Anterior cingulate cortex (tissue), 58 donors: ENCODE measurements at regions not wholly inside any gene's neighbourhood (a gene's known extent, or its start where the extent isn't known, plus 50 kb on each side); places are given as distances from the start of the nearest gene placed in this dataset.
"Not testable (repeated sequence)": the region's sequence is repeated elsewhere in the genome, so short reads cannot be mapped to it uniquely, and the experiment has no call there.

Source experiments
- DNase-seq, 58 donors: peaks; one replicate each; lab custom pipeline; 2025; lab: John Stamatoyannopoulos, UW

GRCh38 chr15:31635715-31636114, 309.1 kb downstream of the KLF13 start:
- DNase-seq, result not testable (repeated sequence)

- DNase-seq, result not testable (repeated sequence)
Observed at GRCh38 chr15:31636911-31637310, 310.3 kb downstream of the KLF13 start.

GRCh38 chr15:31643955-31644354, 317.3 kb downstream of the KLF13 start:
- DNase-seq, result not testable (repeated sequence)

GRCh38 chr15:31644761-31645160, 318.1 kb downstream of the KLF13 start:
- DNase-seq, result not testable (repeated sequence)

- not testable (repeated sequence) for DNase-seq
Observed at GRCh38 chr15:31647337-31647826, 320.7 kb downstream of the KLF13 start.

GRCh38 chr15:31649634-31650033, 323.0 kb downstream of the KLF13 start:
- not testable (repeated sequence) for DNase-seq

- not testable (repeated sequence) for DNase-seq
Observed at GRCh38 chr15:31650055-31650701, 323.5 kb downstream of the KLF13 start.

GRCh38 chr15:31656915-31657314, 330.3 kb downstream of the KLF13 start:
- DNase-seq, result not testable (repeated sequence)

GRCh38 chr15:31660816-31661215, 334.2 kb downstream of the KLF13 start:
- no peak for DNase-seq

GRCh38 chr15:31665732-31666131, 339.1 kb downstream of the KLF13 start:
- not testable (repeated sequence) for DNase-seq

- not testable (repeated sequence) for DNase-seq
Observed at GRCh38 chr15:31669158-31669908, 342.7 kb downstream of the KLF13 start.

GRCh38 chr15:31673263-31673662, 346.6 kb downstream of the KLF13 start:
- DNase-seq, result not testable (repeated sequence)

GRCh38 chr15:31681529-31682259, 348.6 kb upstream of the CHRNA7 start:
- not testable (repeated sequence) for DNase-seq

- DNase-seq, result not testable (repeated sequence)
Observed at GRCh38 chr15:31687088-31687487, 343.2 kb upstream of the CHRNA7 start.

- DNase-seq, result not testable (repeated sequence)
Observed at GRCh38 chr15:31696509-31696908, 333.8 kb upstream of the CHRNA7 start.

GRCh38 chr15:31705076-31705678, 325.1 kb upstream of the CHRNA7 start:
- DNase-seq, result not testable (repeated sequence)

- DNase-seq, result not testable (repeated sequence)
Observed at GRCh38 chr15:31707944-31708702, 322.2 kb upstream of the CHRNA7 start.

GRCh38 chr15:31708703-31709327, 321.5 kb upstream of the CHRNA7 start:
- DNase-seq, result not testable (repeated sequence)

- not testable (repeated sequence) for DNase-seq
Observed at GRCh38 chr15:31709479-31709878, 320.8 kb upstream of the CHRNA7 start.
